Right lobe of liver (tissue), 6 donors: ENCODE measurements at regions not wholly inside any gene's neighbourhood (a gene's known extent, or its start where the extent isn't known, plus 50 kb on each side); places are given as distances from the start of the nearest gene placed in this dataset.

Experiments
- ATAC-seq, 4 donors: fragments of 200-7000 bp; cut with Tn5 transposase; one replicate each; pipeline ENCODE4 v1.9.1; 2020; ENCODE audit warnings: mild to moderate bottlenecking in 4 of 4, moderate library complexity in 4 of 4
- DNase-seq, 3 donors: peaks; one replicate each; pipeline ENCODE4 v3.0.0-alpha.2; 2020
- H3K27ac ChIP-seq, 3 donors: fragments of 200-600 bp; one replicate each; pipeline ENCODE4 v1.8.0; 2022
- H3K27me3 ChIP-seq, 2 donors: fragments of 200-600 bp; one replicate each; pipeline ENCODE4 v1.8.0; 2022
- H3K36me3 ChIP-seq, 4 donors: fragments of 200-600 bp; sonication (generic) in 1 of 4; one replicate each; pipeline versions ENCODE4 v1.5.1 to v1.8.0; 2017 to 2022; ENCODE audit warnings: control low read depth in 1 of 4
- H3K4me1 ChIP-seq, 4 donors: fragments of 200-600 bp; sonication (generic) in 1 of 4; one replicate each; pipeline versions ENCODE4 v1.5.1 to v1.8.0; 2017 to 2022; ENCODE audit warnings: control low read depth in 1 of 4
- H3K4me3 ChIP-seq, 3 donors: fragments of 200-600 bp; one replicate each; pipeline ENCODE4 v1.8.0; 2022
- H3K9me3 ChIP-seq, 4 donors: fragments of 200-600 bp; sonication (generic) in 1 of 4; one replicate each; pipeline versions ENCODE4 v1.5.1 to v1.8.0; 2017 to 2022; ENCODE audit warnings: control low read depth in 1 of 4
- CTCF ChIP-seq, 4 donors: fragments of 200-600 bp in 3 of 4; fragments of 450-650 bp in 1 of 4; IDR thresholded peaks; one replicate each; pipeline versions ENCODE4 v1.5.1 to v1.8.0; 2016 to 2022; ENCODE audit warnings: antibody characterized with exemption in 4 of 4, mild to moderate bottlenecking in 2 of 4
- POLR2A ChIP-seq: fragments of 450-650 bp; IDR thresholded peaks from one replicate; pipeline ENCODE4 v1.6.1; 2017; ENCODE audit warnings: antibody characterized with exemption, mild to moderate bottlenecking
- WGBS: methylation state at CpG from one replicate; pipeline ENCODE4 v1.1.6; 2018; ENCODE audit warnings: low coverage, low lambda C conversion rate; ENCODE audit not compliant: insufficient coverage; ENCODE audit errors: missing lambda C conversion rate; 5-methylcytosine and 5-hydroxymethylcytosine counted together
- intact Hi-C, 2 donors: fragments of 100-400 bp; cut with DNase I; formaldehyde crosslinking; loops; one replicate each; pipeline versions ENCODE4 v1.11.2 to v1.14.1; 2022
- donor health status: DM: no; HTN: yes; CAD: no.
- donor health status: DM: no; HTN: no; CAD: no.
- donor health status: DM: no; HTN: no; CAD: no.
- donor health status: DM: no; HTN: yes; CAD: no.
- donor health status: DM: no; HTN: yes; CAD: no.

- no peak for DNase-seq
- no CpG with 5 or more reads among the region's 2 CpGs for WGBS
- Histone ChIP-seq H3K9me3 (no peaks in the 10 kb centered on the region), H3K4me1 (no peaks in the 10 kb centered on the region), H3K27me3 (no peaks in the 10 kb centered on the region), H3K36me3 (no peaks in the 10 kb centered on the region), H3K27ac (no peak overlapping the region), H3K4me3 (no peak overlapping the region)
- intact Hi-C loops = no loop called here
- no peak for ATAC-seq
- TF ChIP-seq POLR2A (no peak), CTCF (IDR thresholded peaks at IDR 0.05) (no peak)
Measured at GRCh38 chrY:15162211-15162610, 637.9 kb downstream of the NLGN4Y start.

DNA sequence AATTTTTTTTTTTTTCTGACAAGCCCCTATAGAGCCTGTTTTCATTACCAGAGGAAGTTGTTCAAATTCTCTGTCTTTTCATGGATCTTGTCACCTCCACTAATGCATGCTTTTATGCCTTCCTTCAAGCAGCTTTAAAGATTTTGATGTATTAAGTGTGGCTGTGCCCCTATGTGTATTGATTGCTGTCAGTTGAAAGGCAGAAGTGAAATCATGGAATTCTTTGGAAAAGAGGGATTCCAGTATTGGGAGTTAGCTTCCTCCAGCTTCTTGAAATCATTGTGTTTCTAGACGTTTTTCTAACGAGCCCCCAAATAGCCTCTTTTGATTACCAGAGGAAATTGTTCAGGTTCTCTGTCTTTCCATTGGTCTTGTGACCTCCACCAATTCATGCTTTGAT is 655.6 kb downstream of the NLGN4Y start:
- no peak overlapping the region for H3K27ac ChIP-seq
- no CpG with 5 or more reads among the region's 2 CpGs for WGBS
- TF ChIP-seq POLR2A (no peak), CTCF (IDR thresholded peaks at IDR 0.05) (no peak)
- intact Hi-C loops = no loop called here
- no peaks in the 10 kb centered on the region for H3K9me3 ChIP-seq
- ATAC-seq (no peak), DNase-seq (no peak)
- H3K4me1 ChIP-seq = no peaks in the 10 kb centered on the region
- H3K27me3 ChIP-seq = no peaks in the 10 kb centered on the region
- H3K4me3 ChIP-seq = no peak overlapping the region
- H3K36me3 ChIP-seq = no peaks in the 10 kb centered on the region

DNA sequence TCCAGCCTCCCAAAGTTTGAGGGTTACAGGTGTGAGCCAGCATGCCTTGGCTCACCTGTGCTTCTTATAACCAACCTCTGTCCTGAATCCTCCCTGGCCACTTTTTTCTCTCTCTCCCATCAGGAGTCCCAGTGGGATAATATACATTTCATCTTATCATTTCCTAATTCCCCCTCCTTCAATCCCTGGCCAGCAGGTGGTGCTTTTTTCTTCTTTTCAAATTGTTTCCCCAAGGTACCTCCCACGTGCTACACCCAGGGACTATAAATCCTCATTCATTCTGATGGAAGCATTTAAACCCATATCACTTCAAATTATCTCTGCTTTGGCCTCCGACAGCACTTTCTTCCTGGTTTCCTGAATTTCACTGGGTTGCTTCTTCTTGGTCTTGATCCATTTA is 704.7 kb downstream of the NLGN4Y start:
- Histone ChIP-seq H3K36me3 (no peaks in the 10 kb centered on the region), H3K27ac (no peak overlapping the region), H3K4me1 (no peaks in the 10 kb centered on the region), H3K27me3 (no peaks in the 10 kb centered on the region), H3K9me3 (no peaks in the 10 kb centered on the region), H3K4me3 (no peak overlapping the region)
- WGBS = no CpG with 5 or more reads among the region's 2 CpGs
- no peak for ATAC-seq
- no peak for DNase-seq
- no peak for TF ChIP-seq CTCF (IDR thresholded peaks at IDR 0.05)
- TF ChIP-seq POLR2A = no peak
- intact Hi-C loops = no loop called here

GRCh38 chrY:15239596-15240132 is 715.3 kb downstream of the NLGN4Y start:
- H3K36me3 ChIP-seq = no peaks in the 10 kb centered on the region
- H3K4me3 ChIP-seq = no peak overlapping the region
- no peak for TF ChIP-seq POLR2A
- TF ChIP-seq CTCF (IDR thresholded peaks at IDR 0.05) = no peak
- ATAC-seq (no peak), DNase-seq (no peak)
- intact Hi-C loops = no loop called here
- H3K27ac ChIP-seq = no peak overlapping the region
- H3K27me3 ChIP-seq = no peaks in the 10 kb centered on the region
- H3K4me1 ChIP-seq = no peaks in the 10 kb centered on the region
- WGBS = no CpG with 5 or more reads among the region's 1 CpG
- H3K9me3 ChIP-seq = no peaks in the 10 kb centered on the region

DNA sequence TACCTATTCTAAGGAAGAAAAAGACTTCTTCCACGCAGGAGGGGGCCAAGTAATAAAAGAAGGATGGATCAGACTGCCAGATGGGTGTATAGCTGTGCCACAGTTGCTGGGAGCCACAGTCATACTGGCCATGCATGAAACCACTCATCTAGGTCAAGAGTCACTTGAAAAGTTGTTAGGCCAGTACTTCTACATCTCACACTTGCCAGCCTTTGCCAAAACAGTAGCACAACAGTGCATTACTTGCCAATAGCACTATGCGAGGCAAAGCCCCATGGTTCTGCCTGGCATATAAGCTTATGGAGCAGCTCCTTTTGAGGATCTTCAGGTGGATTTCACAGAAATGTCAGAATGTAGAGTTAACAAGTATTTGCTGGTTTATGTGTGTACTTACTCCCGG is 735.0 kb downstream of the NLGN4Y start:
- no peak overlapping the region for H3K27ac ChIP-seq
- no peaks in the 10 kb centered on the region for H3K27me3 ChIP-seq
- intact Hi-C loops = no loop called here
- no CpG with 5 or more reads among the region's 3 CpGs for WGBS
- no peak for DNase-seq
- no peaks in the 10 kb centered on the region for H3K36me3 ChIP-seq
- TF ChIP-seq CTCF (IDR thresholded peaks at IDR 0.05) (no peak), POLR2A (no peak)
- no peak for ATAC-seq
- H3K4me1 ChIP-seq = no peaks in the 10 kb centered on the region
- H3K4me3 ChIP-seq = no peak overlapping the region
- no peaks in the 10 kb centered on the region for H3K9me3 ChIP-seq
